OCI-LY1 (cell line): ENCODE measurements at regions not wholly inside any gene's neighbourhood (a gene's known extent, or its start where the extent isn't known, plus 50 kb on each side); places are given as distances from the start of the nearest gene placed in this dataset.

Experiments
- H2AFZ ChIP-seq: fragments of 200-600 bp; sonication (generic), shearing (Covaris generic); 2 replicates; pipeline ENCODE4 v1.6.0; 2014; ENCODE audit warnings: antibody characterized with exemption, mild to moderate bottlenecking, low read length
- H3F3A ChIP-seq: fragments of 200-600 bp; sonication (generic), shearing (Covaris generic); 2 replicates; pipeline ENCODE4 v1.6.0; 2014; ENCODE audit warnings: mild to moderate bottlenecking, antibody characterized with exemption, low read length, moderate library complexity; ENCODE audit not compliant: insufficient read depth
- H3K27ac ChIP-seq: fragments of 200-600 bp; sonication (generic); 2 replicates; pipeline ENCODE4 v1.5.1; 2014; ENCODE audit warnings: low read length, mixed run types, mild to moderate bottlenecking, low read depth; ENCODE audit not compliant: poor library complexity, severe bottlenecking
- H3K27me3 ChIP-seq: fragments of 200-600 bp; sonication (generic); 2 replicates; pipeline ENCODE4 v1.6.0; 2014; ENCODE audit warnings: antibody characterized with exemption, mild to moderate bottlenecking, low read length, moderate library complexity; ENCODE audit not compliant: insufficient read depth
- H3K36me3 ChIP-seq: fragments of 200-600 bp; sonication (generic); 2 replicates; pipeline ENCODE4 v1.6.1; 2014; ENCODE audit warnings: mild to moderate bottlenecking, antibody characterized with exemption, low read length, moderate library complexity, mixed read lengths; ENCODE audit not compliant: insufficient read depth
- H3K4me1 ChIP-seq: fragments of 200-600 bp; sonication (generic); 2 replicates; pipeline ENCODE4 v1.5.1; 2014; ENCODE audit warnings: mild to moderate bottlenecking, low read length, moderate library complexity; ENCODE audit not compliant: insufficient read depth, severe bottlenecking
- H3K4me2 ChIP-seq: fragments of 200-600 bp; sonication (generic), shearing (Covaris generic); 2 replicates; pipeline ENCODE4 v1.6.1; 2014; ENCODE audit warnings: low read length
- H3K4me3 ChIP-seq: fragments of 200-600 bp; sonication (generic); 2 replicates; pipeline ENCODE4 v1.5.1; 2014; ENCODE audit warnings: low read length, low read depth, mild to moderate bottlenecking, mixed read lengths; ENCODE audit not compliant: poor library complexity, severe bottlenecking
- H3K79me2 ChIP-seq: fragments of 200-600 bp; shearing (Covaris generic); 2 replicates; pipeline ENCODE4 v1.6.1; 2016; ENCODE audit warnings: mixed run types, low read length, mixed read lengths; ENCODE audit not compliant: insufficient read depth
- H3K9ac ChIP-seq: fragments of 200-600 bp; sonication (generic), shearing (Covaris generic); 2 replicates; pipeline ENCODE4 v1.6.1; 2014; ENCODE audit warnings: mild to moderate bottlenecking, low read length, mixed read lengths
- H3K9me2 ChIP-seq: fragments of 200-600 bp; sonication (generic), shearing (Covaris generic); 2 replicates; pipeline ENCODE4 v1.6.1; 2014; ENCODE audit warnings: low read depth, mild to moderate bottlenecking, low read length, mixed read lengths
- H3K9me3 ChIP-seq: fragments of 200-600 bp; shearing (Covaris generic); 2 replicates; pipeline ENCODE4 v1.6.1; 2014; ENCODE audit warnings: low read length, mixed read lengths
- H4K20me1 ChIP-seq: fragments of 200-600 bp; sonication (generic), shearing (Covaris generic); 2 replicates; pipeline ENCODE4 v1.6.0; 2016; ENCODE audit warnings: mild to moderate bottlenecking, low read length; ENCODE audit not compliant: insufficient read depth
- EZH2 ChIP-seq: fragments of 200-600 bp; sonication (generic), shearing (Covaris generic); IDR thresholded peaks from 2 replicates; pipeline ENCODE4 v1.8.0; 2017; ENCODE audit warnings: borderline replicate concordance, mixed run types, mild to moderate bottlenecking, antibody characterized with exemption, low read length, moderate library complexity, mixed read lengths
- TF ChIP-seq, protein P1 (sequence below): fragments of 200-600 bp; sonication (generic), shearing (Covaris generic); IDR thresholded peaks from 2 replicates; pipeline ENCODE4 v1.5.1; 2017; ENCODE audit warnings: mild to moderate bottlenecking, antibody characterized with exemption, low read length, moderate library complexity, mixed read lengths

GRCh38 chr20:55596431-55596830, 408.9 kb downstream of the CBLN4 start:
- TF ChIP-seq, protein P1, sequence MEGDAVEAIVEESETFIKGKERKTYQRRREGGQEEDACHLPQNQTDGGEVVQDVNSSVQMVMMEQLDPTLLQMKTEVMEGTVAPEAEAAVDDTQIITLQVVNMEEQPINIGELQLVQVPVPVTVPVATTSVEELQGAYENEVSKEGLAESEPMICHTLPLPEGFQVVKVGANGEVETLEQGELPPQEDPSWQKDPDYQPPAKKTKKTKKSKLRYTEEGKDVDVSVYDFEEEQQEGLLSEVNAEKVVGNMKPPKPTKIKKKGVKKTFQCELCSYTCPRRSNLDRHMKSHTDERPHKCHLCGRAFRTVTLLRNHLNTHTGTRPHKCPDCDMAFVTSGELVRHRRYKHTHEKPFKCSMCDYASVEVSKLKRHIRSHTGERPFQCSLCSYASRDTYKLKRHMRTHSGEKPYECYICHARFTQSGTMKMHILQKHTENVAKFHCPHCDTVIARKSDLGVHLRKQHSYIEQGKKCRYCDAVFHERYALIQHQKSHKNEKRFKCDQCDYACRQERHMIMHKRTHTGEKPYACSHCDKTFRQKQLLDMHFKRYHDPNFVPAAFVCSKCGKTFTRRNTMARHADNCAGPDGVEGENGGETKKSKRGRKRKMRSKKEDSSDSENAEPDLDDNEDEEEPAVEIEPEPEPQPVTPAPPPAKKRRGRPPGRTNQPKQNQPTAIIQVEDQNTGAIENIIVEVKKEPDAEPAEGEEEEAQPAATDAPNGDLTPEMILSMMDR: no peak
- no peak for TF ChIP-seq EZH2
- H3K9me2 ChIP-seq: no peaks in the 10 kb centered on the region
- no peaks in the 10 kb centered on the region for H3K36me3 ChIP-seq

DNA sequence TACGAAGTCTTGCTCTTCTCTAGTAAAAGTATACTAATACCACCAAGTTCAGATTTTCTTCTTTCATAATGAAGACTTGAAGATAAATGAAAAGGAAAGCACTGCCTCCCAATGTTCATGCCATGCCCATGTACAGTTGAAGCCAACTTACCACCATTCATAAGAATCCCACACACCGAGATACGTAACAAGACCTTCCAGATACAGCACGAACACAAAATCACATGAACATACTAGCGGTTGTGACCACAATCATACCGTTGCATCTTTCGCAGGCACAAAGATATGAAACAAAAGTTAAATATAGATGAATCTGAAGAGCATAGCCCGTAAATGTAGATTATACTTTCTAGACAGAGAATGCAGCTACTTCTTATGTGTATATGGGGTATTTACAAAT, 412.5 kb downstream of the CBLN4 start:
- TF ChIP-seq, protein P1: no peak

More at GRCh38 chr20:55596431-55596830, 408.9 kb downstream of the CBLN4 start:
- Histone ChIP-seq H3K4me2 (no peak overlapping the region), H3K9me3 (no peaks in the 10 kb centered on the region), H3K79me2 (no peaks in the 10 kb centered on the region), H2AFZ (no peak overlapping the region), H3K4me1 (no peaks in the 10 kb centered on the region), H3K27ac (no peak overlapping the region), H3K27me3 (no peaks in the 10 kb centered on the region), H3K4me3 (no peak overlapping the region), H4K20me1 (no peaks in the 10 kb centered on the region), H3K9ac (no peak overlapping the region), H3F3A (no peaks in the 10 kb centered on the region)

GRCh38 chr20:55586610-55587009, 418.7 kb downstream of the CBLN4 start:
- no peak overlapping the region for H2AFZ ChIP-seq
- TF ChIP-seq, protein P1: no peak
- no peak overlapping the region for H3K9ac ChIP-seq

More for the DNA sequence above, 412.5 kb downstream of the CBLN4 start:
- H3K27me3 ChIP-seq: no peaks in the 10 kb centered on the region
- no peak overlapping the region for H2AFZ ChIP-seq
- no peak overlapping the region for H3K27ac ChIP-seq
- H3K4me1 ChIP-seq: no peaks in the 10 kb centered on the region
- H3K4me2 ChIP-seq: no peak overlapping the region
- no peak overlapping the region for H3K9ac ChIP-seq
- H3K36me3 ChIP-seq: no peaks in the 10 kb centered on the region
- no peaks in the 10 kb centered on the region for H3K79me2 ChIP-seq
- H3K9me3 ChIP-seq: no peaks in the 10 kb centered on the region
- no peak overlapping the region for H3K4me3 ChIP-seq
- H3F3A ChIP-seq: no peaks in the 10 kb centered on the region
- H4K20me1 ChIP-seq: no peaks in the 10 kb centered on the region
- no peaks in the 10 kb centered on the region for H3K9me2 ChIP-seq

More at GRCh38 chr20:55586610-55587009, 418.7 kb downstream of the CBLN4 start:
- Histone ChIP-seq H4K20me1 (no peaks in the 10 kb centered on the region), H3K4me1 (no peaks in the 10 kb centered on the region), H3K79me2 (no peaks in the 10 kb centered on the region), H3K9me2 (no peaks in the 10 kb centered on the region), H3K9me3 (no peaks in the 10 kb centered on the region), H3K4me2 (no peak overlapping the region), H3K27ac (no peak overlapping the region), H3K27me3 (no peaks in the 10 kb centered on the region), H3K4me3 (no peak overlapping the region), H3K36me3 (no peaks in the 10 kb centered on the region), H3F3A (no peaks in the 10 kb centered on the region)
